NCI-H2171 treated with DMSO at 0.1 percent for 48 hours (cell line): ENCODE measurements at regions not wholly inside any gene's neighbourhood (a gene's known extent, or its start where the extent isn't known, plus 50 kb on each side); places are given as distances from the start of the nearest gene placed in this dataset.

Experiments used
- DNase-seq: peaks from one replicate; lab custom pipeline; 2025; lab: John Stamatoyannopoulos, UW

DNA sequence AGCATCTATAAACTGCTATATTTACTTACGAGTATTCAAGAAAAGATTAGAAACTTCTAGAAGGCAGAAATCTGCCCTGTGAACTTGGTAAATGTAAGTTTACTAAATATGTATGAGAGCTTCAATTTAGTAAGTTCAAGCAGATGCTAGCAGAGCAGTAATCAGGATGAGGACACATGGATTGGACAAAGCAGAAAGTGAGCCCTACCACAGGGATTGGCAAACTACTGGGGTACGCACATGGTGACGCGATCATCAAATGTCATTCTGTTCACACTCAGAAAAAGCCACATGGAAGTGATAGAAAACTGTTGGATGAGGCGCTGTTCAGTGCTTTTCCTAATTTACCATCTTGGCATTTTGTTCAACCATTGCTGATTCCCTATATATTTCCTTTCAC, 360.2 kb upstream of the ZNF385D start:
- no peak for DNase-seq

GRCh38 chr3:22113453-22113852, 362.4 kb upstream of the ZNF385D start:
- no peak for DNase-seq

DNA sequence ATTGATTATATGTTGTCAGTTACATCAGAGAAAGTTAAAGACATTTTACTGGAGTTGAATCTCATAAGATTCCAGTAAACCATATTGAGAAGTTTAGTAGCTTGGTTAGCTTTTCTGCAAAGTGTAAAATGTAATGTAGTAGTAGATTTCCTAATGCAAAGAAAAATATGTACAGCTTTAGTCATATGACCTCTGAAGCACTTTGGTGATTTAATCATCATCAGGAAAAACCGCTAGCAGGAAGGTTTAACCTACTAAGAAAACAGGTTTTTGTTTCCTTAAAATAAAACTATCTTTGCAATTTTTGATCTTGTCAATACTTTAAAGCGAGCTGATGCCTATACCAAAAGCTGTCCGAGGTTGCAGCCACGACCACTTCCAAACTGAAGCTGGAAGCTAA, 364.6 kb upstream of the ZNF385D start:
- no peak for DNase-seq

- no peak for DNase-seq
Observed at GRCh38 chr3:22117091-22117490, 366.1 kb upstream of the ZNF385D start.

GRCh38 chr3:22117751-22118346, 366.8 kb upstream of the ZNF385D start:
- DNase-seq: peak; percentile 39

- DNase-seq: no peak
Observed at GRCh38 chr3:22118542-22118941, 367.5 kb upstream of the ZNF385D start.

- DNase-seq: no peak
Observed at GRCh38 chr3:22121068-22121701, 370.2 kb upstream of the ZNF385D start.

- no peak for DNase-seq
Observed at GRCh38 chr3:22122567-22122966, 371.6 kb upstream of the ZNF385D start.

DNA sequence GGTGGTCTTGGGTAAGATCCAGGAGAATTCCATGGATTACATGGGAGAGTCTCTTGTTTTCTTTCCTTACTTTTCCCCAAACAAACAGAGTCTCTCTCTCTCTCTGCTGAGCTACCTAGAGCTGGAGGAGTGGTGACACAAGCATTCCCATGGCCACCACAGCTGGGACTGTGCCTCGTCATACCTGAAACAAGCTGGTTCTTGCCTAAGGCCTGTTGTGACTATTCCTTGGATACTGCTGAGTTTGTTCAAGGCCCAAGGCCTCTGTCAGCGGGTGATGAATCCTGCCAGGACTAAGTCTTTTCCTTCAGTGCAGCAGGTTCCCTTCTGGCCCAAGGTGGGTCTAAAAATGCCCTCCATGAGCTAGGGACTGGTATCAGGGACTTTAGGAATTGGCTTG, 378.1 kb upstream of the ZNF385D start:
- no peak for DNase-seq

GRCh38 chr3:22141769-22142168, 390.8 kb upstream of the ZNF385D start:
- DNase-seq: no peak

- DNase-seq: no peak
Observed at GRCh38 chr3:22147161-22147560, 396.2 kb upstream of the ZNF385D start.

GRCh38 chr3:22156868-22157267, 405.9 kb upstream of the ZNF385D start:
- no peak for DNase-seq

GRCh38 chr3:22157848-22158247, 406.8 kb upstream of the ZNF385D start:
- DNase-seq: no peak

- DNase-seq: no peak
Observed at GRCh38 chr3:22159004-22159695, 408.1 kb upstream of the ZNF385D start.

DNA sequence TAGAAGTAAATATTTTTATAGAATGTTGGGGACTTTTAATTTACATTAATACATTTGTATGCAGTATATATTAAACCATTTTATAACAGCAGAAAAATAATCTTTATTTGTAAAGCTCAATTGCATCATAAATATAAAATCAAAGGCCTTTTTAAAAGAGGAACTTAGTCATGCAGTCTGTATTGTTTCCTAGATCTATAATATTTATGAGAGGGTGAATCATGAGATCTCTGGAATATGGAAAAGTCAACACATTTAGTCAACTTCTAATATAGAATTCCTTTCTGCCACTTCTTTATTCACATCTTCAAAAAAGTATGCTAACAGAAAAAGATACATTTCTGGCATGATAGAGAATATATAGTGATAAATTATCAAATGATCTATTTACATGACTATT, 410.3 kb upstream of the ZNF385D start:
- no peak for DNase-seq

GRCh38 chr3:22170370-22170769, 419.4 kb upstream of the ZNF385D start:
- no peak for DNase-seq

- DNase-seq: no peak
Observed at GRCh38 chr3:22172964-22173363, 422.0 kb upstream of the ZNF385D start.

DNA sequence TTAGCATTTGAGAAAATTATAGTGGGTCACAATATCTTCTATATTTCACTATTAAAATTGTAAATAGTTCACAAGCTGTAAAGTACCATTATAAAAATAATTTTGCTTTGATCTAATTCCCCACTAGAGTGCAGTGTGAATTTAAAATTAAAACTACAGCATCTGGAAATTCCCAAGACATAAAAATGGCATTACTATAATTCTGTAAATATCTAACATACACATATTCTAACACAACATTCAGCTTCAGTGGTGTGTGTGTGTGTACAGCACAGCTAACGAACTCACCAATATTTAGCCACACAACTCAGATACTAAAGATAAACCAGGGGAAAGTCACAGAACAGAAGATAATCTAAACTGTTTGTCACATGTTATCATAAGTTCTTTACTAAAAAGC, 424.9 kb upstream of the ZNF385D start:
- peak; percentile 2 for DNase-seq

GRCh38 chr3:22176911-22177310, 425.9 kb upstream of the ZNF385D start:
- DNase-seq: no peak

DNA sequence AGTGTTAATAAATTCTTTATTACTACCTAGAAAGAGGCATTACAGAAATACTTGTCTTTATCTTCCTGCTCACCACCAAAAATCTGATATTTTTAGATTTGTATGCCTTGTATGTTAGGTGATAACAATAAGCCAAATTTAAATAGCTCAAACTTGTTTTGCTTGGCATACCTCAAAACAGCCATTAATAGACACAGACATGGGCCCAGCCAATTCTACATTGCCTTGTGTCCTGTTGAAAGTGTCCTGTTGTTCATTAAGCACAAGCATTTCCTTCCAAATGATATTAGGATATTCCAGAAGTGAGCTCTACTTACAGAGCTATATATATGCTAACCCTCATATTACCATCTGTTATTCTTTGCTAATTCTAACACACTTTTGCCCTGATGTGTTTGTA, 438.6 kb upstream of the ZNF385D start:
- no peak for DNase-seq

- DNase-seq: no peak
Observed at GRCh38 chr3:22199095-22199494, 448.1 kb upstream of the ZNF385D start.

GRCh38 chr3:22208844-22209243, 457.8 kb upstream of the ZNF385D start:
- no peak for DNase-seq

DNA sequence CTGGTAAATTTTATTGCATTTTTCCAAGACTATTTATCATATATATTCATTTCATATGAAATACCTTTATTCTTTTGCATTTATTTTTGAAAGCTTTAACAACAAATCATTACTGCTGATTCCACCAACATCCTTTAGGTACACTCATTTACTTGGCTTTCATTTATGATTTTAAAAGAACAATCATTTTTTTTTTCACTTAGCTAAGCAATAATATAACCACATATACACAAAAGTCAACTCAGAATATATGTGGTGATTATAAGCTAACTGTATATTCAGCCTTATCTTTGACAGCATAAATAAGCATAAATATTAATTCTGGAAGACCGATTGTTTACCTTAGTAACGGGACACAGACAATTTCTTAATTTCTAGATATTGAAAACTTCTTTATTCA, 458.6 kb upstream of the ZNF385D start:
- no peak for DNase-seq

- DNase-seq: no peak
Observed at GRCh38 chr3:22210693-22211092, 459.7 kb upstream of the ZNF385D start.
